ENCODE measurements at regions not wholly inside any gene's neighbourhood (a gene's known extent, or its start where the extent isn't known, plus 50 kb on each side); places are given as distances from the start of the nearest gene placed in this dataset.

- Histone ChIP-seq H3K27me3 (peaks cover 0 to 15% of the 10 kb centered on the region in 2 donors), H3K4me3 (no peak overlapping the region), H3K27ac (no peak overlapping the region), H3K4me1 (no peaks in the 10 kb centered on the region), H3K9me3 (peaks cover 0 to 6% of the 10 kb centered on the region in 2 donors), H3K36me3 (no peaks in the 10 kb centered on the region)
- DNase-seq, result no peak
- TF ChIP-seq, protein P1, sequence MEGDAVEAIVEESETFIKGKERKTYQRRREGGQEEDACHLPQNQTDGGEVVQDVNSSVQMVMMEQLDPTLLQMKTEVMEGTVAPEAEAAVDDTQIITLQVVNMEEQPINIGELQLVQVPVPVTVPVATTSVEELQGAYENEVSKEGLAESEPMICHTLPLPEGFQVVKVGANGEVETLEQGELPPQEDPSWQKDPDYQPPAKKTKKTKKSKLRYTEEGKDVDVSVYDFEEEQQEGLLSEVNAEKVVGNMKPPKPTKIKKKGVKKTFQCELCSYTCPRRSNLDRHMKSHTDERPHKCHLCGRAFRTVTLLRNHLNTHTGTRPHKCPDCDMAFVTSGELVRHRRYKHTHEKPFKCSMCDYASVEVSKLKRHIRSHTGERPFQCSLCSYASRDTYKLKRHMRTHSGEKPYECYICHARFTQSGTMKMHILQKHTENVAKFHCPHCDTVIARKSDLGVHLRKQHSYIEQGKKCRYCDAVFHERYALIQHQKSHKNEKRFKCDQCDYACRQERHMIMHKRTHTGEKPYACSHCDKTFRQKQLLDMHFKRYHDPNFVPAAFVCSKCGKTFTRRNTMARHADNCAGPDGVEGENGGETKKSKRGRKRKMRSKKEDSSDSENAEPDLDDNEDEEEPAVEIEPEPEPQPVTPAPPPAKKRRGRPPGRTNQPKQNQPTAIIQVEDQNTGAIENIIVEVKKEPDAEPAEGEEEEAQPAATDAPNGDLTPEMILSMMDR (IDR thresholded peaks at IDR 0.05), result no peak
- intact Hi-C loops (cut with DNase I), result no loop called here
- no peak for ATAC-seq
Observed at GRCh38 chr22:48868554-48868953, 959.1 kb downstream of the BRD1 start.

- Histone ChIP-seq H3K27ac (no peak overlapping the region), H3K36me3 (no peaks in the 10 kb centered on the region), H3K4me1 (no peaks in the 10 kb centered on the region), H3K9me3 (peaks cover 0 to 6% of the 10 kb centered on the region in 2 donors), H3K4me3 (no peak overlapping the region), H3K27me3 (peaks cover 0 to 13% of the 10 kb centered on the region in 2 donors)
- TF ChIP-seq, protein P1 (IDR thresholded peaks at IDR 0.05), result no peak
- no peak for ATAC-seq
- intact Hi-C loops (cut with DNase I), result no loop called here
- no peak for DNase-seq
Observed at GRCh38 chr22:48867891-48868290, 959.8 kb downstream of the BRD1 start.

DNA sequence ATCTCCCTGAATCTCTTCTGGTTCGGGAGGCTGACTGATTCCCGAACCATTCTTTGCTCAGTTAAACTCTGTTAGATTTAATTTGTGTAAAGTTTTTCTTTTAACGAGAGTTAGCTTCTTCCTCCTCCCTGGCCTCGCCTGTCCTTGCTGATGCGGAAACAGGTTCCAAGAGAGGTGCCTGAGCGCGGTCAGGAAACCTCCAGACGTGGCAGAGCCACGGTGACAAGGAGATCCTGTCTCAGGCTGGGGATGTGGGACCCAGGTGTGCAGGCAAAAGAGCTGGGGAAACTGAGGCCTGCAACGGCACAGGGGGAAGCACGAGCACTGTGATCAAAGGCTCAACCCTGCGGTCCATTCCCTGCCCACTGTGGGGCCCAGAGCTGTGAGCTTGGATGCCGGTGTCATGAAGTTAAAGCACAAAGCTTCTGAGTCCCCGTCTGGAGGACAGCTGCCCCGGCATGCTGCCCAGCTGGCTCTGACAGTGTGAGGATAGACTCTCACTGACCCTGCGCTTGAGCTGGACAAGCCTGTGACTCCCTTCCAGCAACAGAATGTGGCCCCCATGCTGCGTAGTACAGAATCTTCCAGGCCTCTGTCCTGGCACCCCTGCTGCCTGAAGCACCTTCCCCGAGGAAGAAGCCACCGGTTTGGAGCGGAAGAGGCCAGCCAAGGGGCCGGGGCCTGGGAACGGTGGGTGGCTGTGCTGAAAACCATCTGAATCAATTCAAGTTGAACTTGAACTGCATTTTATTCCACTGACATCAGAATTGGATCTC lies 960.6 kb downstream of the BRD1 start:
- ATAC-seq (no peak), DNase-seq (peak in 1 of 4 donors; percentile 3)
- no peak overlapping the region for H3K4me3 ChIP-seq
- intact Hi-C loops (cut with DNase I), result no loop called here
- H3K4me1 ChIP-seq, result no peaks in the 10 kb centered on the region
- no peaks in the 10 kb centered on the region for H3K36me3 ChIP-seq
- no peak overlapping the region for H3K27ac ChIP-seq
- H3K27me3 ChIP-seq, result peaks cover 0 to 6% of the 10 kb centered on the region in 2 donors
- TF ChIP-seq, protein P1 (IDR thresholded peaks at IDR 0.05), result no peak
- peaks cover 0 to 6% of the 10 kb centered on the region in 2 donors for H3K9me3 ChIP-seq

DNA sequence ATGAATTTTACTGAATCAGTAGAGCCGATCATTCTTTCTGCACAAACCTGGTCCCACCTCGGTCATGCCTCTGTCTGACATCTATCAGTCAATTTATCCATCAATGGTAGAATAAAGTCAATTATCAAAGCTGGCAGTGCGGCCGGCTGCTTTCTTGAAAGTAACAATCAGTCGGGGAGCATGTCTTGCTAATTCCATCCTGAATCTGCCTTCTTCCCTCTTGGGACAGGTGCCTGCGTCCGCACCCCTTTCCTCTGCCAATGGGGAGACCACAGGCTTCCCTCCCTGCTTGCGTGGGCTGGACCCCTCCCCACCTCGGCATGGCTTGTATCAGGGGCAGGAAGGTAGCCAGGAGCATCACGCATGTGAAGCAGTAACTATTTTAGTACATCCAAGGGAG lies 962.9 kb downstream of the BRD1 start:
- TF ChIP-seq, protein P1 (IDR thresholded peaks at IDR 0.05), result no peak
- Histone ChIP-seq H3K36me3 (no peaks in the 10 kb centered on the region), H3K4me1 (no peaks in the 10 kb centered on the region), H3K9me3 (peaks cover 0 to under 1% of the 10 kb centered on the region in 2 donors), H3K4me3 (no peak overlapping the region), H3K27me3 (peaks cover 0 to 6% of the 10 kb centered on the region in 2 donors), H3K27ac (no peak overlapping the region)
- DNase-seq (no peak), ATAC-seq (no peak)
- intact Hi-C loops (cut with DNase I), result no loop called here

- no peak for DNase-seq
- Histone ChIP-seq H3K4me3 (no peak overlapping the region), H3K27ac (no peak overlapping the region), H3K4me1 (no peaks in the 10 kb centered on the region), H3K27me3 (peaks cover 0 to 6% of the 10 kb centered on the region in 2 donors), H3K36me3 (no peaks in the 10 kb centered on the region), H3K9me3 (no peaks in the 10 kb centered on the region)
- intact Hi-C loops (cut with DNase I), result no loop called here
- TF ChIP-seq, protein P1 (IDR thresholded peaks at IDR 0.05), result no peak
- no peak for ATAC-seq
Observed at GRCh38 chr22:48863965-48864528, 963.6 kb downstream of the BRD1 start.

Data from left lung (tissue), 4 donors.